HepG2 (cell line): ENCODE measurements at regions not wholly inside any gene's neighbourhood (a gene's known extent, or its start where the extent isn't known, plus 50 kb on each side); places are given as distances from the start of the nearest gene placed in this dataset.

Source experiments
- ATAC-seq: fragments of 200-7000 bp; cut with Tn5 transposase; 3 replicates; pipeline ENCODE4 v1.9.1; 2020; ENCODE audit warnings: mild to moderate bottlenecking, moderate library complexity
- BruUV-seq: library from RNA; stranded (reverse); fragments of 400-500 nt; replicated peaks from 2 replicates; lab custom pipeline; 2021; lab: Mats Ljungman, UMichigan
- CTCF ChIA-PET: fragments of 300-600 bp; formaldehyde crosslinking; extraction: SDS; loops from one replicate; lab custom pipeline; 2021; ENCODE audit warnings: low total read pairs, inconsistent platforms, low intra/inter-chr PET ratio; lab: Yijun Ruan, JAX
- POLR2A ChIA-PET: fragments of 350-600 bp; sonication (Branson Sonifier 250); formaldehyde crosslinking; loops from one replicate; lab custom pipeline; 2020; ENCODE audit warnings: antibody characterized with exemption, inconsistent platforms; lab: Yijun Ruan, JAX
- DNase-seq: peaks from one replicate; pipeline ENCODE4 v3.0.0-alpha.2; 2015; ENCODE audit warnings: low spot score
- FAIRE-seq: peaks from 3 replicates; lab custom pipeline; 2011; peaks lifted over from hg19 to GRCh38; lab: Jason Lieb, UNC
- H2AFZ ChIP-seq: one replicate; pipeline ENCODE4 v1.6.1; 2011; ENCODE audit warnings: low read length, inconsistent platforms
- H3K27ac ChIP-seq: fragments of 300-600 bp; 3 replicates; pipeline ENCODE4 v1.8.0; 2011; ENCODE audit warnings: mixed run types, mild to moderate bottlenecking, mixed read lengths, low read length, inconsistent platforms; ENCODE audit not compliant: insufficient read depth; ENCODE audit errors: extremely low read length
- H3K27me3 ChIP-seq, 2 experiments: fragments of 200-600 bp in 1 of 2; 2 replicates in 1 of 2; 3 replicates in 1 of 2; pipeline versions ENCODE4 v1.6.0 to v1.8.0; 2011; ENCODE audit warnings: low read length in 2 of 2, mild to moderate bottlenecking in 2 of 2, moderate library complexity in 2 of 2, inconsistent platforms in 1 of 2; ENCODE audit not compliant: insufficient read depth in 2 of 2, control insufficient read depth in 1 of 2
- H3K36me3 ChIP-seq, 2 experiments: fragments of 200-600 bp in 1 of 2; replicated peaks in 1 of 2; 2 replicates in 1 of 2; 3 replicates in 1 of 2; pipeline versions ENCODE4 v1.5.1 to v1.8.0; 2011; ENCODE audit warnings: low read length in 2 of 2, inconsistent platforms in 1 of 2; ENCODE audit not compliant: insufficient read depth in 2 of 2, control insufficient read depth in 1 of 2
- H3K4me1 ChIP-seq: 2 replicates; pipeline ENCODE4 v1.5.1; 2012; ENCODE audit warnings: low read length, inconsistent platforms; ENCODE audit not compliant: insufficient read depth
- H3K4me2 ChIP-seq: 2 replicates; pipeline ENCODE4 v1.6.0; 2011; ENCODE audit warnings: low read depth, low read length, inconsistent platforms
- H3K4me3 ChIP-seq, 3 experiments: fragments of 200-600 bp in 1 of 3; sonication (generic), shearing (Covaris generic) in 1 of 3; replicated peaks in 1 of 3; 2 replicates each; pipeline ENCODE4 v1.5.1; 2011 to 2016; ENCODE audit warnings: low read length in 3 of 3, inconsistent platforms in 2 of 3, low read depth in 2 of 3, mild to moderate bottlenecking in 2 of 3, control low read depth in 1 of 3, mixed read lengths in 1 of 3; ENCODE audit not compliant: insufficient read depth in 1 of 3
- H3K79me2 ChIP-seq: one replicate; pipeline ENCODE4 v1.6.1; 2011; ENCODE audit warnings: low read length, inconsistent platforms; ENCODE audit not compliant: insufficient read depth
- H3K9ac ChIP-seq: 2 replicates; pipeline ENCODE4 v1.6.0; 2011; ENCODE audit warnings: mild to moderate bottlenecking, low read depth, low read length, inconsistent platforms; ENCODE audit not compliant: insufficient read depth
- H3K9me3 ChIP-seq: 2 replicates; pipeline ENCODE4 v1.5.1; 2012; ENCODE audit warnings: mild to moderate bottlenecking, low read length
- H4K20me1 ChIP-seq: 2 replicates; pipeline ENCODE4 v1.6.0; 2011; ENCODE audit warnings: inconsistent platforms, mild to moderate bottlenecking, low read length, moderate library complexity; ENCODE audit not compliant: insufficient read depth
- HNRNPL ChIP-seq: fragments of 200-400 bp; formaldehyde crosslinking; IDR thresholded peaks from 2 replicates; pipeline ENCODE4 v1.6.1; 2017; ENCODE audit warnings: mild to moderate bottlenecking, low read depth, low read length
- RNF219 ChIP-seq: sonication (generic); formaldehyde crosslinking; IDR thresholded peaks from 2 replicates; pipeline ENCODE4 v1.5.0; 2020; ENCODE audit warnings: mild to moderate bottlenecking, missing genetic modification reagents
- ZBTB38 ChIP-seq: sonication (generic); formaldehyde crosslinking; IDR thresholded peaks from 2 replicates; pipeline ENCODE4 v1.5.1; 2020; ENCODE audit warnings: mild to moderate bottlenecking, missing genetic modification reagents
- ZBTB42 ChIP-seq: sonication (generic); formaldehyde crosslinking; IDR thresholded peaks from 2 replicates; pipeline ENCODE4 v1.5.0; 2020; ENCODE audit warnings: mild to moderate bottlenecking, missing genetic modification reagents
- ZMAT3 ChIP-seq: sonication (generic); formaldehyde crosslinking; conservative IDR thresholded peaks from 2 replicates; pipeline ENCODE4 v1.7.0; 2021; ENCODE audit warnings: missing genetic modification reagents
- ZNF451 ChIP-seq: sonication (generic); formaldehyde crosslinking; IDR thresholded peaks from 2 replicates; pipeline ENCODE4 v1.5.0; 2020; ENCODE audit warnings: mild to moderate bottlenecking, missing genetic modification reagents
- ZNF513 ChIP-seq: sonication (generic); formaldehyde crosslinking; conservative IDR thresholded peaks from 2 replicates; pipeline ENCODE4 v1.5.0; 2020; ENCODE audit warnings: missing genetic modification reagents
- ZNF777 ChIP-seq: sonication (generic); formaldehyde crosslinking; IDR thresholded peaks from 2 replicates; pipeline ENCODE4 v1.4.0; 2020; ENCODE audit warnings: missing genetic modification reagents
- ZSCAN30 ChIP-seq: sonication (generic); formaldehyde crosslinking; IDR thresholded peaks from 2 replicates; pipeline ENCODE4 v1.5.0; 2020; ENCODE audit warnings: mild to moderate bottlenecking, missing genetic modification reagents
- WGBS: methylation state at CpG from one replicate; pipeline ENCODE4 v1.1.6; 2017; ENCODE audit warnings: low lambda C conversion rate; 5-methylcytosine and 5-hydroxymethylcytosine counted together
- in situ Hi-C: cut with HindIII; loops from 2 replicates; pipeline ENCODE4 v1.10.0; 2017; ENCODE audit warnings: low pct_unique_long_range_greater_than_20kb; ENCODE audit not compliant: extremely low pct_ligation_motif_present
- intact Hi-C: fragments of 100-400 bp; cut with micrococcal nuclease; formaldehyde crosslinking; loops from one replicate; pipeline ENCODE4 v1.10.0; 2022; ENCODE audit not compliant: unreplicated experiment

GRCh38 chr15:29475096-29475495 lies 205.5 kb upstream of the NSMCE3 start:
- H3K27ac ChIP-seq = no peak overlapping the region
- no peak overlapping the region for H3K4me2 ChIP-seq
- FAIRE-seq = no peak
- H3K9me3 ChIP-seq = no peaks in the 10 kb centered on the region
- H3K27me3 ChIP-seq = peaks cover 0 to 4% of the 10 kb centered on the region in 2 experiments; a peak in 2 of 5 replicates
- 63% methylated on average over 7 of the region's 10 CpGs for WGBS
- intact Hi-C loops = no loop called here
- no peaks in the 10 kb centered on the region for H4K20me1 ChIP-seq
- in situ Hi-C loops = no loop called here
- ATAC-seq = no peak
- H3K4me1 ChIP-seq = no peaks in the 10 kb centered on the region
- POLR2A ChIA-PET = no interaction called here
- H3K36me3 ChIP-seq = no peaks in the 10 kb centered on the region
- DNase-seq = no peak
- H3K9ac ChIP-seq = no peak overlapping the region
- no peak overlapping the region for H2AFZ ChIP-seq
- H3K4me3 ChIP-seq = no peak overlapping the region
- H3K79me2 ChIP-seq = no peaks in the 10 kb centered on the region
- TF ChIP-seq RNF219 (CRISPR knock-in tag) (no peak), ZMAT3 (no peak), ZSCAN30 (CRISPR knock-in tag) (no peak), ZBTB42 (CRISPR knock-in tag) (no peak), ZNF777 (CRISPR knock-in tag) (no peak), HNRNPL (no peak), ZBTB38 (CRISPR knock-in tag) (no peak), ZNF513 (CRISPR knock-in tag) (no peak), ZNF451 (no peak)
- TF ChIP-seq, all 625 proteins: peak for 0
- CTCF ChIA-PET = no interaction called here
- no TSS peak for BruUV-seq
